ENCODE measurements at regions not wholly inside any gene's neighbourhood (a gene's known extent, or its start where the extent isn't known, plus 50 kb on each side); places are given as distances from the start of the nearest gene placed in this dataset.
"Not testable (repeated sequence)": the region's sequence is repeated elsewhere in the genome, so short reads cannot be mapped to it uniquely, and the experiment has no call there.

GRCh38 chr10:30762620-30763019 lies 133.1 kb upstream of the LYZL2 start:
- DNase-seq, result no peak

GRCh38 chr10:30759423-30759822 lies 129.9 kb upstream of the LYZL2 start:
- no peak for DNase-seq

GRCh38 chr10:30758338-30758737 lies 128.8 kb upstream of the LYZL2 start:
- no peak for DNase-seq

- DNase-seq, result no peak
Measured at GRCh38 chr10:30756896-30757295, 127.3 kb upstream of the LYZL2 start.

- DNase-seq, result no peak
Measured at GRCh38 chr10:30756151-30756550, 126.6 kb upstream of the LYZL2 start.

GRCh38 chr10:30755441-30755953 lies 125.9 kb upstream of the LYZL2 start:
- DNase-seq, result no peak

- no peak for DNase-seq
Measured at GRCh38 chr10:30752481-30752881, 122.9 kb upstream of the LYZL2 start.

- no peak for DNase-seq
Measured at GRCh38 chr10:30751678-30752331, 122.3 kb upstream of the LYZL2 start.

GRCh38 chr10:30750971-30751677 lies 121.6 kb upstream of the LYZL2 start:
- no peak for DNase-seq

GRCh38 chr10:30749385-30749784 lies 119.8 kb upstream of the LYZL2 start:
- DNase-seq, result no peak

GRCh38 chr10:30748152-30748973 lies 118.8 kb upstream of the LYZL2 start:
- no peak for DNase-seq

GRCh38 chr10:30747633-30748032 lies 118.1 kb upstream of the LYZL2 start:
- DNase-seq, result no peak

- no peak for DNase-seq
Measured at GRCh38 chr10:30745953-30746352, 116.4 kb upstream of the LYZL2 start.

- no peak for DNase-seq
Measured at GRCh38 chr10:30744106-30744505, 114.6 kb upstream of the LYZL2 start.

GRCh38 chr10:30743586-30743985 lies 114.0 kb upstream of the LYZL2 start:
- DNase-seq, result no peak

- no peak for DNase-seq
Measured at GRCh38 chr10:30742471-30742870, 112.9 kb upstream of the LYZL2 start.

- not testable (repeated sequence) for DNase-seq
Measured at GRCh38 chr10:30740774-30741173, 111.2 kb upstream of the LYZL2 start.

GRCh38 chr10:30738416-30738815 lies 108.9 kb upstream of the LYZL2 start:
- no peak for DNase-seq

GRCh38 chr10:30737931-30738391 lies 108.4 kb upstream of the LYZL2 start:
- DNase-seq, result no peak

- no peak for DNase-seq
Measured at GRCh38 chr10:30736685-30737232, 107.2 kb upstream of the LYZL2 start.

- DNase-seq, result no peak
Measured at GRCh38 chr10:30734901-30735300, 105.3 kb upstream of the LYZL2 start.

- no peak for DNase-seq
Measured at GRCh38 chr10:30732671-30733070, 103.1 kb upstream of the LYZL2 start.

- no peak for DNase-seq
Measured at GRCh38 chr10:30731963-30732362, 102.4 kb upstream of the LYZL2 start.

Measured in NCI-H1436 treated with DMSO at 0.1 percent for 48 hours (cell line).